AG04450 (cell line): ENCODE measurements at regions not wholly inside any gene's neighbourhood (a gene's known extent, or its start where the extent isn't known, plus 50 kb on each side); places are given as distances from the start of the nearest gene placed in this dataset.
"Not testable (repeated sequence)": the region's sequence is repeated elsewhere in the genome, so short reads cannot be mapped to it uniquely, and the experiment has no call there.

Source experiments
- CTCF ChIA-PET: fragments of 300-600, 350-600 bp; formaldehyde crosslinking; extraction: SDS; loops from one replicate; lab custom pipeline; 2022; ENCODE audit warnings: antibody characterized with exemption, inconsistent platforms; lab: Charles Lee
- POLR2A ChIA-PET: fragments of 350-600 bp; formaldehyde crosslinking; extraction: SDS; loops from one replicate; lab custom pipeline; 2021; ENCODE audit warnings: antibody characterized with exemption, inconsistent platforms; lab: Yijun Ruan, JAX
- DNase-seq: peaks from one replicate; pipeline ENCODE4 v3.0.0-alpha.2; 2011; ENCODE audit warnings: low read depth, low spot score
- H3K27ac ChIP-seq: one replicate; pipeline ENCODE4 v1.5.1; 2012; ENCODE audit warnings: low read depth, low read length, control low read depth
- H3K27me3 ChIP-seq: one replicate; pipeline ENCODE4 v1.6.0; 2012; ENCODE audit warnings: low read length; ENCODE audit not compliant: control insufficient read depth, insufficient read depth
- H3K4me3 ChIP-seq: 2 replicates; pipeline ENCODE4 v1.5.1; 2011; ENCODE audit warnings: mild to moderate bottlenecking, low read depth, low read length, control low read depth
- H3K9me3 ChIP-seq: 2 replicates; pipeline ENCODE4 v1.5.1; 2012; ENCODE audit warnings: low read length; ENCODE audit not compliant: control insufficient read depth, insufficient read depth
- CTCF ChIP-seq: IDR thresholded peaks from 2 replicates; pipeline ENCODE4 v1.5.1; 2011; ENCODE audit warnings: low read depth, low read length, control low read depth, inconsistent platforms

- ChIA-PET CTCF (no interaction called here), POLR2A (no interaction called here)
- peaks cover 9% of the 10 kb centered on the region; the same call in 1 of the 2 replicates for H3K9me3 ChIP-seq
- no peak for TF ChIP-seq CTCF
- no peak overlapping the region for H3K4me3 ChIP-seq
- H3K27ac ChIP-seq, result no peak overlapping the region
- DNase-seq, result no peak
- no peaks in the 10 kb centered on the region for H3K27me3 ChIP-seq
Observed at GRCh38 chr5:85990998-85991397, 626.7 kb upstream of the COX7C start.

DNA sequence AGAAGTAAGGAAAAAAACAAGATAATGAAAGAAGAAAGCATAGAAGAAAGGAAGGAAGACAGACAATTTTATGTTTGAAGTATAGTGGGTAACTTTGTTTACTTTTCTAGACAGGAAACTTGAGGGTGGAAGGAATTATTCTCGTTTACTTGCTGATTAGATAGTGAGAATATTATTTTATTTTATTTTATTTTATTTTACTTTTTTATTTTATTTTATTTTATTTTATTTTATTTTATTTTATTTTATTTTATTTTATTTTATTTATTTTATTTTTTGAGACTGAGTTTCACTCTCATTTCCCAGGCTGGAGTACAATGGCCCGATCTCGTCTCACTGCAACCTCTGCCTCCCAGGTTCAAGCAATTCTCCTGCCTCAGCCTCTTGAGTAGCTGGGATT lies 623.1 kb upstream of the COX7C start:
- DNase-seq, H3K4me3 ChIP-seq, H3K9me3 ChIP-seq, H3K27me3 ChIP-seq, H3K27ac ChIP-seq, CTCF ChIA-PET, POLR2A ChIA-PET: not testable (repeated sequence)

GRCh38 chr5:85998656-85999055 lies 619.1 kb upstream of the COX7C start:
- CTCF ChIA-PET, result interaction anchor here (0.6 kb wide), 2 partner anchors 256 to 1420 kb away, joined by 3 to 8 read pairs; no protein-coding TSS in a partner anchor
- Histone ChIP-seq H3K4me3 (no peak overlapping the region), H3K9me3 (no peaks in the 10 kb centered on the region; the same call in 1 of the 2 replicates), H3K27me3 (no peaks in the 10 kb centered on the region), H3K27ac (no peak overlapping the region)
- TF ChIP-seq CTCF, result no peak
- DNase-seq, result no peak
- POLR2A ChIA-PET, result no interaction called here

DNA sequence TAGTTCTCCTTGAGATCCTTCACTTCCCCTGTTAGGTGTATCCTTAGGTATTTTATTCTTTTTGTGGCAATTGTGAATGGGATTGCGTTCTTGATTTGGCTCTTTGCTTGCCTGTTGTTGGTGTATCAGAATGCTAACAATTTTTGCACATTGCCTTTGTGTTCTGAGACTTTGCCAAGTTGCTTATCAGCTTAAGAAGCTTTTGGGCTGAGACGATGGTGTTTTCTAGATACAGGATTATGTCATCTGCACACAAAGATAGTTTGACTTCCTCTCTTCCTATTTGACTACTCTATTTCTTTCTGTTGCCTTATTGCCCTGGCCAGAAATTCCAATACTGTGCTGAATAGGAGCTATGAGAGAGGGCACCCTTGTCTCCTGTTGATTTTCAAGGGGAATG lies 609.4 kb upstream of the COX7C start:
- no peak for TF ChIP-seq CTCF
- Histone ChIP-seq H3K27me3 (no peaks in the 10 kb centered on the region), H3K27ac (no peak overlapping the region), H3K9me3 (peaks cover 5% of the 10 kb centered on the region; the same call in 1 of the 2 replicates), H3K4me3 (no peak overlapping the region)
- ChIA-PET POLR2A (no interaction called here), CTCF (no interaction called here)
- no peak for DNase-seq

- Histone ChIP-seq H3K9me3 (peaks cover 5% of the 10 kb centered on the region; the same call in 1 of the 2 replicates), H3K27ac (no peak overlapping the region), H3K27me3 (no peaks in the 10 kb centered on the region), H3K4me3 (no peak overlapping the region)
- ChIA-PET CTCF (no interaction called here), POLR2A (no interaction called here)
- no peak for TF ChIP-seq CTCF
- no peak for DNase-seq
Observed at GRCh38 chr5:86008704-86009103, 609.0 kb upstream of the COX7C start.
